Activated T-cell treated with anti-CD3 and anti-CD28 coated beads for 4 hours (primary cell): ENCODE measurements at regions not wholly inside any gene's neighbourhood (a gene's known extent, or its start where the extent isn't known, plus 50 kb on each side); places are given as distances from the start of the nearest gene placed in this dataset.
"Not testable (repeated sequence)": the region's sequence is repeated elsewhere in the genome, so short reads cannot be mapped to it uniquely, and the experiment has no call there.

Experiments
- DNase-seq: peaks from one replicate; pipeline ENCODE4 v3.0.0-alpha.2; 2020

DNA sequence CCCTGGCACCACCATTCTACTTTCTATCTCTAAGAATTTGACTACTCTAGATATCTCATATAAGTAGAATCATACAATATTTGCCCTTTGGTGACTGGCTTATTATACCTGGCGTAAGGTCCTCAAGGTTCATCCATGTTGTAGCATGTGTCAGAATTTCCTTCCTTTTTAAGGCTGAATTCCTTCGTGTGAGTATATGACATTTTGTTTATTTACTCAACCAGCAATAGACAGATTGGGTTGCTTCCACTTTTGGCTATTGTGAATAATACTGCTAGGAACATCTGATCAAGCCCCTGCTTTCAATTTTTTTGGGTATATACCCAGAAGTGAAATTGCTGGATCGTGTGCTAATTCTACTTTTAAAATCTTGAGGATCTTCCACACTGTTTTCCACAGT lies 232.8 kb upstream of the MCHR2 start:
- DNase-seq, result no peak

DNA sequence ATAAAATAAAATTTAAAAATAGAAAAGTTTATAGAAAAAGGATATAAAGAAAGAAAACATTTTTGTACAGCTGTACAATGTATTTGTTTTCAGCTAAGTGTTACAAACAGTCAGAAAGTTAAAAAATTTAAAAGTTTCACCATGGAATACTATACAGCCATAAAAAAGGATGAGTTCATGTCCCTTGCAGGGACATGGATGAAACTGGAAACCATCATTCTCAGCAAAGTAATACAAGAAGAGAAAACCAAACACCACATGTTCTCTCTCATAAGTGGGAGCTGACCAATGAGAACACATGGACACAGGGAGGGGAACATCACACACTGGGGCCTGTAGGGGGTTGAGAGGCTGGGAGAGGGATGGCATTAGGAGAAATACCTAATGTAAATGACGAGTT lies 229.9 kb upstream of the MCHR2 start:
- not testable (repeated sequence) for DNase-seq

DNA sequence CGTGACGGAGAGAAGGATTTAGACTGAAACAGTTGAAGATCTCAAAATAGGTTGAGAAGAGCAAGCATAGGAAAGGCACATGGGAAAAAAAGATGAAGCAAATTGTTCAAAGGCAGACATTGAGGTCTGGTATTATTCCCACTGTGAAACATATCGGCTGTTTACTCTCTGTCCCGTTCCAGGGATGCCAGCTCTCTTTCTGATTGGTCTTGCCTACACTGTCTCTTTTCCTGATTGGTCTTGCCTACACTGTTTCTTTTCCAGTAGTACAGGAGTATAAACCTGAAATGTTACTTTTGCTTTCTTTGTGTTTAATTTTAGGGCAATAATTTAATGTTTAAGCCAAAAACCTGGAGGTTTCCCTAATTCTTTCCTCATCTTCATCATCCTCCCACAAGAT lies 226.5 kb upstream of the MCHR2 start:
- no peak for DNase-seq

DNA sequence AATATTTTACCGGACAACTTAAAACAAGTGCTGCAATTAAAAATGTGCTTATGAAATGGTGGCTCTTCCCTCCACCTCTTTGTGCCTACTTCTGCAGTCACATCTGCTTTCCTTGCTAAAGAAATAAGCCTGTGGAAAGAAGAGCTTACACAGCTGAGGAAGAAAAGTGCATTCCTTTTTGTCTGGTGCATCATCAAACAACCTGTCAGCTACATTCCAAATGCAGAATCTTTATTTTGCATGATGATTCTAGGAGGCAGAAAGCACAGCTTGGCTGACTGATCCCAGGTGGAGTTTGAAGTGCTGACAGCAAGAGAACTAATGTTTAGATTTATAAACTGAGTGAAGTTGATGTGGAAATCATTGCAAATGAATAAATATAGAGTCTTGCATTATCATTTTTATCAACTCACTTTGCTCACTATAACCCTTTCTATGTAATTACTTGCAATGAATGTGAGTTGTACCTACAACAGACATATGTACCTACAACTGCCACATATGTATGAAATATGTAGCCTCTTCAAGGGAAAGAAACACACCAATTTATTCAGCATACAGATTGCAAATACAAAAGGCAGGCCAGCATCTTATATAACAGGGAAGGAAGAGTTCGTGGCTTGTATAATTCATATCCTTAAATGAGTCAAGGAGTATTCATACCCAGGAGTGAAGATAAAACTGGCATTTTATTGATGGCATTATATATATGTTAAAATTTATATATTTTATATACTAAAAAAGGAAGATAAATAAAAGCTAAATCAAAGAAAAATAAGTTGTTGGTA lies 223.4 kb upstream of the MCHR2 start:
- no peak for DNase-seq

DNA sequence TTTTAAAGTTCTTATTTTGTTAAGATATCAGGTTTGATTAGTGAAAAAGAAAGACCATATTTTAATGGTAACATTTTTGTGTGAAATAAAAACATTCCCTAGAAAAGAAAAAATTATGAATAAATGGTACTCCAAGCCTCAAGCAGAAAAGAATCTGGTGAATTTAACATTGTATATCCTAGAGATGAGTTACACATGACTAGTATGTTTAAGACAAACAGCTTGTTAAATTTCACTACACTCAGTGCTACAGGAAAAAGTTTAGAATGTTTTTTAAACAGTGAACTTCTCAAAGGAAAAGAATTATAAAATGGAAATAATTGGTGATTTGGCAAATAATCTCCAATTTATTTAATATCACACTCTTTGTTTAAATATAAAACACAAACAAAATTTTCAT lies 222.7 kb upstream of the MCHR2 start:
- no peak for DNase-seq

- no peak for DNase-seq
Measured at GRCh38 chr6:100212131-100212530, 218.1 kb upstream of the MCHR2 start.

DNA sequence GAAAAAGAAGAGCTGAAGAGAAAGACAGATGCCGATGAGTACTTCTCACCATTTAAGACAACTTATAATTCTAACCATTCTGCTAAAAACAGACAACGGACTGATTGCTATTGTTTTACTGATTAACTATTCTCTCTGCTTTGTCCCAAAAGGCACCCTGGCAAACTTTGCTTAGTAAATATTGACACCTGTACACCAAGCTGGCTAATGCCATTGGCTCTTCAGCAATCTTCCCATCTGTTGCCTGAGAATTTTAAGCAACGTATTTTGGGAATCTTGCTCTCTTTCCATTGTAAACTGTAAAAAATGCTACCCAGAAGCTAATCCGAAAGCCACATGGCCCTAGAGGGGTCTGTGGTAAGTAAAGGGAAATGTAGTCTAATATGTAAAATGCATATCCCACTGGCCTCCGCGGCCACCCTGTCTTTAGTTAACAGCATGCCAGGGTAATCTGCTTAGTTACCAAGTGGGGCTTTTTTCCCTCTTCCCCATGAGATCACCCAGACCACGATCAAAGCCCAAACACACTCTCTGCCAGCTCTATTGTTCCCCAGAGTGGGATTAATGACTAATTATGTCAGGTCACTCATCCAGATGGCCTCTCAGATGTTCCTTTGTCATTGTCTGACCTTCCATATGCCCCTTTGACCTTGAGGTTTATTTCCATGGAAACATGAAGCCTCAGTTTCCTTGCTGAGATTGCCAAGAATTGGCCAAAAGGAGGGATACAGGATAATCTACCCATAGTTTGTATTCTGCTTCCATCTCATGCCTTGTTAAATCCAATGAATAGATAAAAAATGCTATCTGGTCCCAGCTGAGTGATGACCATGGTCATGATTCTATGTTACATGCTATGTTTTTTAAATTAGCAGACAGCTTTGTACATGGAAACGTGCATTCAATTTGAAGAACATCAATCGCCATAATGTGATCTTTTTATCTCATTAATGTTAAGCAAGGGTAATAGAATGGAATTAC lies 216.4 kb upstream of the MCHR2 start:
- DNase-seq, result no peak

- no peak for DNase-seq
Measured at GRCh38 chr6:100209323-100210136, 215.5 kb upstream of the MCHR2 start.

- no peak for DNase-seq
Measured at GRCh38 chr6:100203400-100203799, 209.4 kb upstream of the MCHR2 start.

DNA sequence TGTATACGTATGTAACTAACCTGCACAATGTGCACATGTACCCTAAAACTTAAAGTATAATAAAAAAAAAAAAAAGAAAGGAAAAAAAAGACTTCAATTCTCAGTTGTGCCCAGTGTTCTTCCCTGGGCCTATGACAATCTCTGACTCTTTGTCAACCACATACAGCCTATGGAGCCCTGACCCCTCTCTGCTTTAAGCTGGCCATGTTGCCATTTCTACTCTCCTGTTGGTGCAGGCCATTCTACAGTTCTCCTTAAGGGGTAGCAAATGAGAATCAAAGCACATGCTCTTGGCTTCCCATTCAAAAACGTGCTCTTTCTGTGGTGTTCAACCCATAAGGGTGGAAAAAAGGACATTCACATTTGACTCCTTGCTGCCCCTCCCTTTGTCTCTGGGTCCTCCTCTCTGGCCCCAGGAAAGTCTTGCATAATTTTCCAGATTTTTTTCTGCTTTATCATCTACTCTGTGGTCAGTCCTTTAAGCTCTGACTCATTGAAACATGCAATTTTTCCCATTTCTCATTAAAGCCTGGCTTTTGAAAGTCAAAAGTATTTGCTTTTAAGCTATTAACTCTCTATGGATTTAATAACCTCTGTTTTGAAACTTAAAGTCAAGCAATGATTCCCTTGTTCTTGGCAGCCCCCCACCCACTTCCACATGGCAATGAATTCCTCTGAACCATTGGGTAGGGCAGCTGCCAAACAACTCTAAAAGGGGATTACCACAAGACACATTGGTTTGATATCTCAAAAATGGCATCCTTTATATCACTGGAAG lies 208.6 kb upstream of the MCHR2 start:
- DNase-seq, result no peak

GRCh38 chr6:100196214-100196982 lies 202.4 kb upstream of the MCHR2 start:
- not testable (repeated sequence) for DNase-seq

DNA sequence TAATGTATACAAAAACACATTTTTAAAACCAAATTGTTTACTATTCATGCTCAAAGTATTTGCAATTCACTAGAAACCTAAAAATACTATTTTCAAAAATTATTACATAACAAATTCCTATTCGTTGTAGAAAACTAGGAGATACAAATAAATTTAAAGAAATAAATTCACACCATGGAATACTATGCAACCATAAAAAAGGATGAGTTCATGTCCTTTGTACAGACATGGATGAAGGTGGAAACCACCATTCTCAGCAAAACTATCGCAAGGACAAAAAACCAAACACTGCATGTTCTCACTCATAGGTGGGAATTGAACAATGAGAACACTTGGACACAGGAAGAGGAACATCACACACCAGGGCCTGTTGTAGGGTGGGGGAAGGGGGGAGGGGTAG lies 201.2 kb upstream of the MCHR2 start:
- DNase-seq, result not testable (repeated sequence)

DNA sequence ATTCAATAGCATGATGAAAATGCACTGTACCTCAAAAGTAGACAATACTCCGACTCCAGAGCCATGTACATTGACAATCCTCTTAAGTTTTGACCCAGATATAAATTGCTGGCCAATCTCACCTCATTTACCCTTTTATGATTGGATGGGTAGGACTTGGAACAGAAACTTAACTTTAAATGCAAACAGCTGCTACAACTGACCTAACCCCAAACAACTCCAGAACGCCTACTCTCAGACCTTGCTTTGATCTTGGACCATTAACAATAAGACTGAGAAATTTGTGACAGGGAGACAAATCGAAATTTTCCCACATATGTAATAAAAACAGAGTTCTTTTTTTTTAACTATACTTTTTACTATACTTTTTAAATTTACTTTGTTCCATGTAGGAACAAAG lies 200.5 kb upstream of the MCHR2 start:
- DNase-seq, result no peak

- DNase-seq, result no peak
Measured at GRCh38 chr6:100188754-100189153, 194.7 kb upstream of the MCHR2 start.

DNA sequence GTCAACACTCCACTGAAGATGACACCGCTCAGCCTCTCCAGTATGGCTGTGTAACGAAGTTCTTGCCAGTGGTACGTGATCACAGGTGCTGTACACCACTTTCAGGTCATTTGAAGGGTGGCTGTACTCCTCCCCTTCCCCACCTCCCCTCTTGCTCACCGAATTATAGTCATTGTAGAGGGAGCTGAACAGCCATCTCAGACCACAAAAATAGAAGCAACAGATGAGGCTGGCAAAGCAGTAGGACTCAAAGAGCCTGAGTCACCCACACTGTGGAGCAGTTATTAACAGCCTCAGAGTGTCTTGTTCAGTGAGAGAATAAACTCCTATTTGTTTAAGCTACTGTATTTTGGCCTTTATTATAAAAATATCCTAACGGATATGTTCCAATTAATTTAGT lies 192.5 kb upstream of the MCHR2 start:
- DNase-seq, result no peak

- no peak for DNase-seq
Measured at GRCh38 chr6:100185615-100186014, 191.6 kb upstream of the MCHR2 start.

- DNase-seq, result no peak
Measured at GRCh38 chr6:100184473-100184872, 190.4 kb upstream of the MCHR2 start.

DNA sequence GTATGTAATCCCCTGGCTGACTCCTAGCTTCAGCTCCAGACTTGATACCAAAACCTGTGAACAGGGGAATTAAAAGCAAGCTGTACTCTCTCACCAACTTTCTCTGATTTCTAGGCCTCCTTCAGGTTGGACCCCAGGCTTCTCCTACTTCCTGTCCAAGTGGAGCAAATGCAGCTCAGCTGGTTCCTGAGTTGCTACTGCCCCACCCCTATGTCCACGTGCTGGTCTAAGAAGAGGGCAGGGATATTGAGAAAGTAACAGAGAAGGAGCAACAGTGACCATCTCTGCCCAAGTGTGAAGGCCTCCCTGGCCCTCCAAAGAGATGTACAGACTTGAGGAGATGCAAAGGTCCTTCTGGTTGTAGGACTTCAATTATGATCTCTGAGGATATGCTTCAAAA lies 188.3 kb upstream of the MCHR2 start:
- no peak for DNase-seq

DNA sequence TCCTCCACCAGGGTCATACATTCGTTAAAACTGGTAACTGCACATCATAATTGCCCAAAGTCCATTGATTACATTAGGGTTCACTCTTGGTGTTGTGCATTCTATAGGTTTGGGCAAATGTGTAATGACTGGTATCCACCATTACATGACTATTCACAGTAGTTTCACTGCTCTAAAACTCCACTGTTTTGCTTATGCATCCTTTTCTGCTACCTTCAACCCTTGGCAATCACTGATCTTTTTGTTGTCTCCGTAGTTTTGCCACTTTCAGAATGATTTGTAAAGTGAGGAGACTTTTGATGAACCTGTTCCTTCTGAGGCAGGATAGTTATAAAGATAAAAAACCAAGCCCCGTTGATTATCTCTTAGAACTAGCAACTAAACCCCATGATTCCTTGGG lies 187.3 kb upstream of the MCHR2 start:
- DNase-seq, result no peak

DNA sequence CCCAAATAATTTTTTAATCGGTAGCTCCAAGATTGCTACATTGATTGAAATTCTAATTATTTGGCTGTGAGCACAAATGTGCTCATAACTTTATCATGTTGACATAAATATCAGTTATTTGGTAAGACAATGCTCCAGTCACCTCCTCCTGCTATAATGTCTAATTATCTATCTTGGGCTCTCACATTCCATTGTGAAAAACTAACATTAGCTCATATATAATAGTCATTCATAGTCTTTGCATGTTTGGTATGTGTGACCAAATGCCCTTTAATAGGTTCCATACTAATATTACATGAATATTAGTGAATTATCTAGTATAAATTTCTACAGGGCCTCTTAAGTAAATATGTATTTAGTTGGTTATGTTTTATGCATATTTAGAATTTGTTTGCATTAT lies 185.6 kb upstream of the MCHR2 start:
- no peak for DNase-seq

DNA sequence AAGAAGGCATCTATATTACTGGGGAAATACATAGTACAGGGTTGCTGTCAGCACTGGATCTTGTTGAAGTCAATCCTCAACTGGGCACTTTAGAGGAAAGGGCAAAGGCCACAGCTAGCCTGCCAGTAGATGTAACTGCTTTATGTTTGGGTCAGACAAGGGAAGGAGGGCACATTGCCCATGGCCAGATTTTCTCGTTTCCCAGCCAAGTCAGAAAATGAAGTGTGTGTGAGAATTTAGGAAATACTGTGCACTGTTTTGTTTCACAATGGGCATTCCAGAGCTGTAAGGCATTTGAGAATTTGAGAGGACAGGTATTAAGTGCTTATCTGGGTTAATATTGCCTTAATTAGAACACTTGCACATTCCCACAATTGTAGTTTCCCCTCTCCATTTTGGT lies 183.9 kb upstream of the MCHR2 start:
- DNase-seq, result no peak
